NB4 (cell line): ENCODE measurements at regions not wholly inside any gene's neighbourhood (a gene's known extent, or its start where the extent isn't known, plus 50 kb on each side); places are given as distances from the start of the nearest gene placed in this dataset.

Experiments used
- DNase-seq: peaks from one replicate; pipeline ENCODE4 v3.0.0; 2010; ENCODE audit warnings: low read depth
- H3K4me3 ChIP-seq: one replicate; pipeline ENCODE4 v1.5.1; 2011; ENCODE audit warnings: mild to moderate bottlenecking, low read depth, low read length, moderate library complexity
- CTCF ChIP-seq: IDR thresholded peaks from one replicate; pipeline ENCODE4 v1.5.1; 2012; ENCODE audit warnings: low read depth, low read length
- MAX ChIP-seq: IDR thresholded peaks from 2 replicates; pipeline ENCODE4 v1.6.1; 2011; ENCODE audit warnings: low read depth, low read length
- MYC ChIP-seq: IDR thresholded peaks from 2 replicates; pipeline ENCODE4 v1.6.1; 2011; ENCODE audit warnings: low read depth, low read length
- POLR2A ChIP-seq: IDR thresholded peaks from 2 replicates; pipeline ENCODE4 v1.6.1; 2011; ENCODE audit warnings: mild to moderate bottlenecking; ENCODE audit not compliant: insufficient read length; ENCODE audit errors: extremely low read depth

DNA sequence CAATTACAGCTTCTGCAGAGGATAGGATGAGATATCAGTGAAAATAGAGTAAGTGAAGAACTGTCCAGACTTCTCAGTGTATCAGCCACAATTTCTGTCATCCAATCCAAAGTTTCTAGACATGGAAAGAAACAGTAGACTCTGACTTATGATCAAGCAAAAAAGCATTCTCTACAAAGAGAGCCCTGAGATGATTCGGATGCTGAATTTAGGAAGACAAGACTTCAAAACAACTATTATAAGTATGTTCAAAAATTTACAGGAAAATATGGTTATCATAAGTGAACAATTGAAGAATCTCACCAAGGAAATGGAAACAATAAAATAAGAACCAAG lies 238.2 kb upstream of the IRS2 start:
- TF ChIP-seq POLR2A (no peak), MAX (no peak), MYC (no peak), CTCF (no peak)
- H3K4me3 ChIP-seq, result no peak overlapping the region
- no peak for DNase-seq

GRCh38 chr13:110023729-110024644 lies 237.6 kb upstream of the IRS2 start:
- DNase-seq, result no peak
- H3K4me3 ChIP-seq, result no peak overlapping the region
- TF ChIP-seq MYC (no peak), CTCF (no peak), MAX (no peak), POLR2A (no peak)

- no peak for TF ChIP-seq MYC
- no peak for TF ChIP-seq POLR2A
- no peak for TF ChIP-seq MAX
- TF ChIP-seq CTCF, result no peak
- DNase-seq, result no peak
- H3K4me3 ChIP-seq, result no peak overlapping the region
Observed at GRCh38 chr13:110018009-110018408, 231.6 kb upstream of the IRS2 start.

DNA sequence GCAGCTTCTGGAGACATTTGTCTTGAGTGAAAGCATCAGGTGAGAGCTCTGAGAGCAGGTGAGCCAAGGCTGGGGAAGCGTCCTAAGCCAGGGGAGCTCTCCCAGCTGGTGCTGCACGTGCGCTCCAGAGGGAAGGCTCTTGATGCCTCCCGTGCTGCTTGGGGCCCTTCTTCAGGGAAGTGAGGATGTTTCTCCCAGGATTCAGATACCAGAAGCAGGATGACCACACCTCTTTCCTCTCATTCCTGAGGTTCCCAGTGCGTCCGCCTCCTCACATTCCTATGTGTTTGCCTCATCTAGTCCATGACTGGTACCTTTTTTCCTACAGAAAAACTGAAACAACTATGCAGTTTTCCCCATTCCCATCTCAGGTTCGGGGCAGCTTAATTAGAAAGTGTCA lies 231.0 kb upstream of the IRS2 start:
- DNase-seq, result no peak
- H3K4me3 ChIP-seq, result no peak overlapping the region
- TF ChIP-seq CTCF (no peak), MAX (no peak), POLR2A (no peak), MYC (no peak)

DNA sequence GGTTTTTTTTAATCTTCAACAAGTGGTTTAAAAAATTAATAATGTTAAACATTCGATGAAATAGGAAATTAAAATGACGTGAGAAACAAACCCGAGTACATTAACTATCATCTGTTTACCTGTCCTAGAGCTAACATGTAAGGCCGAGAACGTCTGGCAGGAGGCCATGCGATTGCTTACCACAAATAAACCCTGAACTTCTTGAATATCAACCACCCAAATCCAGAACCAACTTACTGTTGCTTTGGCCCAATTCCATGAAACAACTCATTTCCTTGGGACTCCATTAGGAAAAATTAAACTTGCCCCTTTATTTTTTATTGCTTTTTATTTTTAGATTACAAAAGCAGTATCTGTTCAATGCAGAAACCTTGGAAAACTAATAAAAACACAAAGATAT lies 228.9 kb upstream of the IRS2 start:
- TF ChIP-seq POLR2A (no peak), MAX (no peak)
- no peak overlapping the region for H3K4me3 ChIP-seq
- no peak for DNase-seq

DNA sequence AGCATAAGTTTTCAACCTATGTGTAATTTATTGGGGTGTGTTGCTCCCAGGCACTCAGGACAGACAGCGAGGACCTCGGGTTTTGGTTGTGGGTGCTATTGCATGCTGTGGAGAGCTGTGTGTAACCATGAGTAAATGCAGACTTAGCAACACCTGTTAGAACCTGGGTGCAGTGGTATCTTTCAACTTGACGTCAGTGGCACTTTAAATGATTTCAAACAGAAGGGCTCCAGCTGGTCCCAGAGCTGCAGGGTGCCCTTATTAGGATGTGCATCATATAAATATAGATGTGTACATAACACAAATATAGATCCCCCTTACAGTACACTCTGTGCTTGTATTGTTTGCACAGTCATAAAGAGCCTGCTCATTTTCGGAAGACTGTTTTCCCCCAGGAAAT lies 228.3 kb upstream of the IRS2 start:
- TF ChIP-seq CTCF (no peak), MYC (no peak), POLR2A (no peak), MAX (no peak)
- no peak overlapping the region for H3K4me3 ChIP-seq
- DNase-seq, result no peak
